Mesendoderm (in vitro differentiated cells): ENCODE measurements at regions not wholly inside any gene's neighbourhood (a gene's known extent, or its start where the extent isn't known, plus 50 kb on each side); places are given as distances from the start of the nearest gene placed in this dataset.

Source experiments
- DNase-seq: peaks from one replicate; pipeline ENCODE4 v3.0.0; 2013
- H2AK5ac ChIP-seq: 2 replicates; pipeline ENCODE4 v1.6.1; 2013; ENCODE audit warnings: low read length, inconsistent platforms
- H2BK120ac ChIP-seq: 2 replicates; pipeline ENCODE4 v1.6.1; 2013; ENCODE audit warnings: low read depth, mild to moderate bottlenecking, low read length, moderate library complexity, mixed read lengths
- H2BK15ac ChIP-seq: replicated peaks from 2 replicates; pipeline ENCODE4 v1.6.1; 2013; ENCODE audit warnings: low read depth, mild to moderate bottlenecking, moderate library complexity
- H2BK5ac ChIP-seq: 2 replicates; pipeline ENCODE4 v1.6.1; 2013; ENCODE audit warnings: low read length, inconsistent platforms
- H3K18ac ChIP-seq: 2 replicates; pipeline ENCODE4 v1.6.1; 2013; ENCODE audit warnings: mild to moderate bottlenecking, low read length, mixed read lengths
- H3K23ac ChIP-seq: one replicate; pipeline ENCODE4 v1.6.1; 2013; ENCODE audit warnings: low read length
- H3K27ac ChIP-seq: 2 replicates; pipeline ENCODE4 v1.5.1; 2013; ENCODE audit warnings: low read depth, mild to moderate bottlenecking, inconsistent platforms, low read length, moderate library complexity
- H3K27me3 ChIP-seq: 2 replicates; pipeline ENCODE4 v1.6.1; 2013; ENCODE audit warnings: low read length, control low read depth, mild to moderate bottlenecking, inconsistent platforms; ENCODE audit not compliant: insufficient read depth, poor library complexity
- H3K36me3 ChIP-seq: 2 replicates; pipeline ENCODE4 v1.6.1; 2013; ENCODE audit warnings: low read length, inconsistent platforms; ENCODE audit not compliant: control insufficient read depth, insufficient read depth
- H3K4ac ChIP-seq: one replicate; pipeline ENCODE4 v1.6.1; 2013; ENCODE audit warnings: low read depth, mild to moderate bottlenecking, low read length, moderate library complexity
- H3K4me1 ChIP-seq: 2 replicates; pipeline ENCODE4 v1.6.1; 2013; ENCODE audit warnings: low read depth, low read length, inconsistent platforms; ENCODE audit not compliant: control insufficient read depth
- H3K4me2 ChIP-seq: 2 replicates; pipeline ENCODE4 v1.6.1; 2013; ENCODE audit warnings: low read length
- H3K4me3 ChIP-seq: 2 replicates; pipeline ENCODE4 v1.5.1; 2013; ENCODE audit warnings: mild to moderate bottlenecking, low read length
- H3K56ac ChIP-seq: one replicate; pipeline ENCODE4 v1.6.1; 2013; ENCODE audit warnings: low read length
- H3K79me1 ChIP-seq: 2 replicates; pipeline ENCODE4 v1.6.1; 2013; ENCODE audit warnings: low read length, inconsistent platforms
- H3K79me2 ChIP-seq: 2 replicates; pipeline ENCODE4 v1.6.1; 2013; ENCODE audit warnings: mild to moderate bottlenecking, low read length; ENCODE audit not compliant: control insufficient read depth, insufficient read depth
- H3K9ac ChIP-seq: 2 replicates; pipeline ENCODE4 v1.6.1; 2013; ENCODE audit warnings: low read length, inconsistent platforms
- H4K5ac ChIP-seq: one replicate; pipeline ENCODE4 v1.6.1; 2013; ENCODE audit warnings: low read length
- H4K8ac ChIP-seq: one replicate; pipeline ENCODE4 v1.6.1; 2013; ENCODE audit warnings: low read depth, mild to moderate bottlenecking, control low read depth, low read length, moderate library complexity
- WGBS: extraction: QIAGEN DNeasy Blood & Tissue Kit; methylation state at CpG from one replicate; pipeline ENCODE4 v1.1.7; 2013; ENCODE audit warnings: low lambda C conversion rate, missing lambda C conversion rate; ENCODE audit not compliant: insufficient coverage; ENCODE audit errors: extremely low coverage; 5-methylcytosine and 5-hydroxymethylcytosine counted together

DNA sequence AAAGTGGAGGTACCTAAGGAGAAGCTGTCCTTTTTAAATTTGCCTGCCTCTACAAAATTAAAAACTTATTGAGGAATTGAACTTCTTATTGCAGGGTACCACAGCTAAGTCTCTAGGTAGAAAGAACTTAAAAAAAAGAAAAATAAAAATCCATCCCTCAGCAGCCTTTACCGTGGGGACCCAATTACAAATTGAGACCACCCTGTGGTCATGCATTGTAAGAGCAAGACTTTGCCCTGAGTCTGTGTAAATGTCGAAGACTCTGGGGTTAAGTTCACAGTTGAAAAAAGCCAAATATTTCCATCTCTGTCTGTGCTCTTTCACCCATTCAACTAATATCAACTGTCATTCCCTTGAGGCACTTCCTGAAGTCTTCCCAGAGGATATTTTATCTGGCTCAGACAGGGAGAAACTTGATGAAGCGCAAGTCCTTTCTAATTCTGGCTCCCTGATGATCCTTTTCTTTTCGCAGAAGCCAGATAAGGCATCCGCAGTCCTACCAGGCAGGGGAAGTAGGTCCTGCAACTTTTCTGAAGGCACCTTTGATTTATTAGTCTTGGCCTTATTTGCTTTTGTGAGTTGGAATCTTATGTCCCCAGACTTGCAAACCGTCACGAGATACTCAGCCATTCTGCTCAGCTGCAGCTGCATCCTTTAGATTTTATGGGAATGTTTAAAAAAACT lies 323.8 kb upstream of the WWC1 start:
- H2BK5ac ChIP-seq, result no peak overlapping the region
- H3K4ac ChIP-seq, result no peak overlapping the region
- no peak overlapping the region for H2AK5ac ChIP-seq
- H3K4me3 ChIP-seq, result no peak overlapping the region
- H3K23ac ChIP-seq, result no peak overlapping the region
- H2BK120ac ChIP-seq, result no peak overlapping the region
- no peaks in the 10 kb centered on the region for H3K27me3 ChIP-seq
- peak overlapping the region; percentile 39 for H4K8ac ChIP-seq
- H3K79me1 ChIP-seq, result no peaks in the 10 kb centered on the region
- peak; percentile 45 for DNase-seq
- H3K9ac ChIP-seq, result no peak overlapping the region
- H3K36me3 ChIP-seq, result no peaks in the 10 kb centered on the region
- no peak overlapping the region for H3K56ac ChIP-seq
- H2BK15ac ChIP-seq, result no peak overlapping the region
- H3K4me2 ChIP-seq, result no peak overlapping the region
- no peak overlapping the region for H4K5ac ChIP-seq
- WGBS, result no CpG with 5 or more reads among the region's 7 CpGs
- H3K18ac ChIP-seq, result peak overlapping the region; percentile 60
- H3K79me2 ChIP-seq, result no peaks in the 10 kb centered on the region
- peaks cover 6% of the 10 kb centered on the region for H3K4me1 ChIP-seq
- no peak overlapping the region for H3K27ac ChIP-seq

DNA sequence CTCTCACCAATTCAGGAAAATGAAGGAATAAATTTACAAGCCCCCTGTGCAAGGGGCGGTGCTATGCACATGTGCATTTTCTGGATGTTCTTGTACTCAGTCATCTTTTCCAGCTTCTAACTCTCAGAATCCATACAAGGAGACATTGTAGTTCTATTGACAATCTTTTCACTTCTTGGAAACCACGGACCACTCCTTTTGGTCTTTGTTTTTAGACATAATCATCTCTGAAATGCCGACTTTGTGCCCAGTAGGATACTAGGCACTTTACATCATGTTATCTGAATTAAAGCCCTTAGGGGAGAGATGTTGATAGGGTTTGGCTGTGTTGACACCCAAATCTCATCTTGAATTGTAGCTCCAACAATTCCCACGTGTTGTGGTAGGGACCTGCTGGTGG lies 322.6 kb upstream of the WWC1 start:
- H3K79me2 ChIP-seq, result no peaks in the 10 kb centered on the region
- no peak overlapping the region for H3K18ac ChIP-seq
- no peak overlapping the region for H3K23ac ChIP-seq
- H2AK5ac ChIP-seq, result no peak overlapping the region
- H3K56ac ChIP-seq, result no peak overlapping the region
- no peak for DNase-seq
- no peak overlapping the region for H3K4me3 ChIP-seq
- no peak overlapping the region for H2BK120ac ChIP-seq
- H3K79me1 ChIP-seq, result no peaks in the 10 kb centered on the region
- no peak overlapping the region for H2BK15ac ChIP-seq
- no peaks in the 10 kb centered on the region for H3K27me3 ChIP-seq
- H3K4ac ChIP-seq, result no peak overlapping the region
- H4K5ac ChIP-seq, result no peak overlapping the region
- no peak overlapping the region for H3K4me2 ChIP-seq
- peaks cover 6% of the 10 kb centered on the region for H3K4me1 ChIP-seq
- WGBS, result no CpG with 5 or more reads among the region's 4 CpGs
- no peaks in the 10 kb centered on the region for H3K36me3 ChIP-seq
- no peak overlapping the region for H3K27ac ChIP-seq
- H4K8ac ChIP-seq, result no peak overlapping the region
- H3K9ac ChIP-seq, result no peak overlapping the region
- no peak overlapping the region for H2BK5ac ChIP-seq

- H3K4ac ChIP-seq, result no peak overlapping the region
- peaks cover 6% of the 10 kb centered on the region for H3K4me1 ChIP-seq
- no peak overlapping the region for H3K9ac ChIP-seq
- H3K36me3 ChIP-seq, result no peaks in the 10 kb centered on the region
- no peak overlapping the region for H3K27ac ChIP-seq
- no peak overlapping the region for H3K4me2 ChIP-seq
- H2AK5ac ChIP-seq, result no peak overlapping the region
- DNase-seq, result peak; percentile 47
- H2BK120ac ChIP-seq, result no peak overlapping the region
- no peaks in the 10 kb centered on the region for H3K79me1 ChIP-seq
- no peak overlapping the region for H4K8ac ChIP-seq
- H4K5ac ChIP-seq, result no peak overlapping the region
- H3K4me3 ChIP-seq, result no peak overlapping the region
- H3K18ac ChIP-seq, result peak overlapping the region; percentile 85
- H2BK5ac ChIP-seq, result no peak overlapping the region
- no peaks in the 10 kb centered on the region for H3K27me3 ChIP-seq
- no peak overlapping the region for H3K23ac ChIP-seq
- no CpG with 5 or more reads among the region's 4 CpGs for WGBS
- no peaks in the 10 kb centered on the region for H3K79me2 ChIP-seq
- H3K56ac ChIP-seq, result peak overlapping the region; percentile 12
- H2BK15ac ChIP-seq, result no peak overlapping the region
Measured at GRCh38 chr5:167969998-167970397, 321.4 kb upstream of the WWC1 start.

- no peak overlapping the region for H3K56ac ChIP-seq
- peaks cover 6% of the 10 kb centered on the region for H3K4me1 ChIP-seq
- no peak overlapping the region for H4K5ac ChIP-seq
- H3K27ac ChIP-seq, result no peak overlapping the region
- no peak overlapping the region for H3K23ac ChIP-seq
- H3K4ac ChIP-seq, result no peak overlapping the region
- no peak overlapping the region for H4K8ac ChIP-seq
- no CpG with 5 or more reads among the region's 3 CpGs for WGBS
- H3K4me3 ChIP-seq, result no peak overlapping the region
- no peaks in the 10 kb centered on the region for H3K79me2 ChIP-seq
- H2BK15ac ChIP-seq, result no peak overlapping the region
- no peak overlapping the region for H3K4me2 ChIP-seq
- H2BK5ac ChIP-seq, result no peak overlapping the region
- no peak overlapping the region for H2AK5ac ChIP-seq
- no peak overlapping the region for H3K9ac ChIP-seq
- H3K36me3 ChIP-seq, result no peaks in the 10 kb centered on the region
- H3K79me1 ChIP-seq, result no peaks in the 10 kb centered on the region
- H3K18ac ChIP-seq, result no peak overlapping the region
- H3K27me3 ChIP-seq, result no peaks in the 10 kb centered on the region
- no peak overlapping the region for H2BK120ac ChIP-seq
- no peak for DNase-seq
Measured at GRCh38 chr5:167971706-167972105, 319.7 kb upstream of the WWC1 start.

- H3K79me1 ChIP-seq, result no peaks in the 10 kb centered on the region
- H3K4me2 ChIP-seq, result no peak overlapping the region
- no peak overlapping the region for H3K27ac ChIP-seq
- no peak overlapping the region for H3K23ac ChIP-seq
- no peaks in the 10 kb centered on the region for H3K27me3 ChIP-seq
- no peak overlapping the region for H3K56ac ChIP-seq
- H2BK15ac ChIP-seq, result no peak overlapping the region
- WGBS, result no CpG with 5 or more reads among the region's 4 CpGs
- H3K79me2 ChIP-seq, result no peaks in the 10 kb centered on the region
- H4K5ac ChIP-seq, result no peak overlapping the region
- H3K4me1 ChIP-seq, result peaks cover 3% of the 10 kb centered on the region
- no peak overlapping the region for H4K8ac ChIP-seq
- H3K4ac ChIP-seq, result no peak overlapping the region
- no peak overlapping the region for H3K9ac ChIP-seq
- H2BK120ac ChIP-seq, result no peak overlapping the region
- H2BK5ac ChIP-seq, result no peak overlapping the region
- no peaks in the 10 kb centered on the region for H3K36me3 ChIP-seq
- no peak overlapping the region for H3K18ac ChIP-seq
- H3K4me3 ChIP-seq, result no peak overlapping the region
- H2AK5ac ChIP-seq, result no peak overlapping the region
- no peak for DNase-seq
Measured at GRCh38 chr5:167973126-167973525, 318.3 kb upstream of the WWC1 start.

DNA sequence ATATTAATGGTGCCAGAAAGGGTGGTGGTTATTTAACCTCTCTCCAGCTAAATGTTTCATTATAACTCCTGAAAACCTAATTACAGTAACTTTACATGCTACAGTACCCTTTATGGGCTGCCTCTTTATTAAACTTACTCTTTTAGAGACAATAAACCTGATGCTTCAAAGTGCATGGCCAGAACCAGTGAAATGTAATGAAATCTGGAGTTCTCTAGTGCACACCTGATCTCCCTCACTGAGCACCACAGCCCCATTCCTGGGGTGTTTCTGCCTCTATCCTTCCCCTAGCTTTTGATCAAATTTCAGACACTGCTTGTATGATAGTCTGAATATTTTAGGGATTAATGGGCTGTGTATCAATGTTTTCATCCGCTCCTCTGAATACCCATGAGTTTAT lies 306.5 kb upstream of the WWC1 start:
- Histone ChIP-seq H3K23ac (no peak overlapping the region), H3K36me3 (no peaks in the 10 kb centered on the region), H2BK120ac (no peak overlapping the region), H3K79me2 (no peaks in the 10 kb centered on the region), H2BK15ac (no peak overlapping the region), H2BK5ac (no peak overlapping the region), H3K56ac (no peak overlapping the region), H3K79me1 (no peaks in the 10 kb centered on the region), H2AK5ac (no peak overlapping the region), H3K9ac (no peak overlapping the region), H3K4ac (no peak overlapping the region), H3K27ac (no peak overlapping the region), H4K8ac (no peak overlapping the region), H3K18ac (no peak overlapping the region), H3K4me2 (no peak overlapping the region), H3K4me3 (no peak overlapping the region), H3K4me1 (no peaks in the 10 kb centered on the region), H3K27me3 (no peaks in the 10 kb centered on the region), H4K5ac (no peak overlapping the region)
- WGBS, result no CpG with 5 or more reads among the region's 1 CpG
- DNase-seq, result no peak
